Hepatocyte (in vitro differentiated cells): ENCODE measurements at regions not wholly inside any gene's neighbourhood (a gene's known extent, or its start where the extent isn't known, plus 50 kb on each side); places are given as distances from the start of the nearest gene placed in this dataset.

ENCODE experiments used
- DNase-seq: peaks from one replicate; pipeline ENCODE4 v3.0.0-alpha.2; 2016; ENCODE audit warnings: low spot score
- H2AFZ ChIP-seq: fragments of 200-600 bp; sonication (generic); 2 replicates; pipeline ENCODE4 v1.6.0; 2016; ENCODE audit warnings: antibody characterized with exemption, mild to moderate bottlenecking
- H3K27ac ChIP-seq: fragments of 200-600 bp; sonication (generic); 2 replicates; pipeline ENCODE4 v1.5.1; 2016; ENCODE audit warnings: mild to moderate bottlenecking
- H3K27me3 ChIP-seq: fragments of 200-600 bp; sonication (generic); 2 replicates; pipeline ENCODE4 v1.6.1; 2016
- H3K36me3 ChIP-seq: fragments of 200-600 bp; sonication (generic); replicated peaks from 2 replicates; pipeline ENCODE4 v1.5.1; 2016; ENCODE audit warnings: low read depth; ENCODE audit not compliant: insufficient read depth
- H3K4me1 ChIP-seq: fragments of 200-600 bp; sonication (generic); 2 replicates; pipeline ENCODE4 v1.5.1; 2016; ENCODE audit warnings: mild to moderate bottlenecking, moderate library complexity; ENCODE audit not compliant: insufficient read depth
- H3K4me2 ChIP-seq: fragments of 200-600 bp; sonication (generic); 2 replicates; pipeline ENCODE4 v1.6.0; 2016
- H3K4me3 ChIP-seq: fragments of 200-600 bp; sonication (generic); 2 replicates; pipeline ENCODE4 v1.5.1; 2016; ENCODE audit warnings: mild to moderate bottlenecking
- H3K79me2 ChIP-seq: fragments of 200-600 bp; sonication (generic); 2 replicates; pipeline ENCODE4 v1.6.0; 2017; ENCODE audit warnings: mild to moderate bottlenecking
- H3K9me2 ChIP-seq: fragments of 200-600 bp; sonication (generic); replicated peaks from 2 replicates; pipeline ENCODE4 v1.6.0; 2017; ENCODE audit warnings: mild to moderate bottlenecking; ENCODE audit not compliant: insufficient read depth
- H3K9me3 ChIP-seq: fragments of 200-600 bp; sonication (generic); 2 replicates; pipeline ENCODE4 v1.5.1; 2016; ENCODE audit warnings: low read depth, mild to moderate bottlenecking
- H4K20me1 ChIP-seq: fragments of 200-600 bp; sonication (generic); 2 replicates; pipeline ENCODE4 v1.6.0; 2016; ENCODE audit warnings: mild to moderate bottlenecking; ENCODE audit not compliant: insufficient read depth, poor library complexity, severe bottlenecking
- EZH2 ChIP-seq: fragments of 200-600 bp; sonication (generic); IDR thresholded peaks from 2 replicates; pipeline ENCODE4 v1.6.1; 2016; ENCODE audit warnings: antibody characterized with exemption, mild to moderate bottlenecking, borderline replicate concordance
- EZH2phosphoT487 ChIP-seq: fragments of 200-600 bp; sonication (generic); IDR thresholded peaks from one replicate; pipeline ENCODE4 v1.6.1; 2018; ENCODE audit warnings: antibody characterized with exemption, mild to moderate bottlenecking, low read depth, moderate library complexity; ENCODE audit not compliant: unreplicated experiment, severe bottlenecking
- WGBS: methylation state at CpG from one replicate; pipeline ENCODE4 v1.1.6; 2016; ENCODE audit warnings: low lambda C conversion rate; ENCODE audit errors: missing lambda C conversion rate; 5-methylcytosine and 5-hydroxymethylcytosine counted together
- TF ChIP-seq, protein P1 (sequence below): fragments of 200-600 bp; sonication (generic); IDR thresholded peaks from 2 replicates; pipeline ENCODE4 v1.5.1; 2016; ENCODE audit warnings: antibody characterized with exemption, mild to moderate bottlenecking; ENCODE audit not compliant: poor library complexity

DNA sequence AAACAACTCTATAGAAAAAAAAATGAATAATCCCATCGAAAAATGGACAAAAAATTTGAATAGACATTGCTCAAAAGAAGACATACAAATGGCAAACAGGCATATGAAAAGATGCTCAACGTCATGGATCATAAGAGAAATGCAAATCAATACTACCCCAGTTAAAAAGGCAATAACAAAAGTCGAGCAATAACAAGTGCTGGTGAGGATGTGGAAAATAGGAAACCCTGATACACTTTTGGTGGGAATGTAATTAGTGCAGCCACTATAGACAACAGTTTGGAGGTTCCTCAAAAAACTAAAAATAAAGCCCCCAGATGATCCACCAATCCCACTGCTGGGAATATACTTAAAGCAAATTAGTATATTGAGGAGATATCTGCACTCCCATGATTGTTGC, 701.5 kb downstream of the NUP35 start:
- Histone ChIP-seq H3K4me3 (no peak overlapping the region), H3K36me3 (no peaks in the 10 kb centered on the region), H3K9me3 (no peaks in the 10 kb centered on the region), H3K27ac (no peak overlapping the region), H4K20me1 (no peaks in the 10 kb centered on the region), H3K4me2 (no peak overlapping the region), H3K9me2 (no peaks in the 10 kb centered on the region), H3K27me3 (no peaks in the 10 kb centered on the region), H3K79me2 (no peaks in the 10 kb centered on the region), H2AFZ (no peak overlapping the region), H3K4me1 (no peaks in the 10 kb centered on the region)
- DNase-seq, result no peak
- WGBS, result 85% methylated on average over 3 of the region's 3 CpGs
- no peak for TF ChIP-seq EZH2
- TF ChIP-seq, protein P1, sequence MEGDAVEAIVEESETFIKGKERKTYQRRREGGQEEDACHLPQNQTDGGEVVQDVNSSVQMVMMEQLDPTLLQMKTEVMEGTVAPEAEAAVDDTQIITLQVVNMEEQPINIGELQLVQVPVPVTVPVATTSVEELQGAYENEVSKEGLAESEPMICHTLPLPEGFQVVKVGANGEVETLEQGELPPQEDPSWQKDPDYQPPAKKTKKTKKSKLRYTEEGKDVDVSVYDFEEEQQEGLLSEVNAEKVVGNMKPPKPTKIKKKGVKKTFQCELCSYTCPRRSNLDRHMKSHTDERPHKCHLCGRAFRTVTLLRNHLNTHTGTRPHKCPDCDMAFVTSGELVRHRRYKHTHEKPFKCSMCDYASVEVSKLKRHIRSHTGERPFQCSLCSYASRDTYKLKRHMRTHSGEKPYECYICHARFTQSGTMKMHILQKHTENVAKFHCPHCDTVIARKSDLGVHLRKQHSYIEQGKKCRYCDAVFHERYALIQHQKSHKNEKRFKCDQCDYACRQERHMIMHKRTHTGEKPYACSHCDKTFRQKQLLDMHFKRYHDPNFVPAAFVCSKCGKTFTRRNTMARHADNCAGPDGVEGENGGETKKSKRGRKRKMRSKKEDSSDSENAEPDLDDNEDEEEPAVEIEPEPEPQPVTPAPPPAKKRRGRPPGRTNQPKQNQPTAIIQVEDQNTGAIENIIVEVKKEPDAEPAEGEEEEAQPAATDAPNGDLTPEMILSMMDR, result no peak
- TF ChIP-seq EZH2phosphoT487, result no peak

DNA sequence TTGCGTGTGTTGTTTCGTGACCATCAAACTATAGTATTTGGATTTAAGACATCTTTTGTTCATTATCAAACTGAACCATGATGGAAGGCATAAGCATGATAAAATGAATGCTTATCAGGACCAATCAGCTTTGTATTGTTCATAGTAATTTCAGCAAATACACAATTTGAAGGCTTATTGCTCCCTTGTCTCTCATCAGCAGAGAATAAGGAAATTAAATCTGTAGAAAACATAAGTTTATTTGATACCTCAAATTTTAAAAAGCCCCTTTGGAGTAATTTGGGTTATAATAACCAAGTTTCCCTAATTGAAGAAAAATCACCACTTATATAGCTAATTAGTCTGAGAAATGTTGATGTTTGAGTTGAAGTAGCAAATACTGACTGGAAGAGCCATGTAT, 705.7 kb downstream of the NUP35 start:
- Histone ChIP-seq H3K4me2 (no peak overlapping the region), H3K36me3 (no peaks in the 10 kb centered on the region), H3K27me3 (no peaks in the 10 kb centered on the region), H3K79me2 (no peaks in the 10 kb centered on the region), H2AFZ (no peak overlapping the region), H3K4me3 (no peak overlapping the region), H4K20me1 (no peaks in the 10 kb centered on the region), H3K4me1 (no peaks in the 10 kb centered on the region), H3K9me2 (no peaks in the 10 kb centered on the region), H3K27ac (no peak overlapping the region), H3K9me3 (no peaks in the 10 kb centered on the region)
- WGBS, result 89% methylated on average over 2 of the region's 2 CpGs
- TF ChIP-seq, protein P1, result no peak
- TF ChIP-seq EZH2phosphoT487, result no peak
- TF ChIP-seq EZH2, result no peak
- DNase-seq, result no peak

DNA sequence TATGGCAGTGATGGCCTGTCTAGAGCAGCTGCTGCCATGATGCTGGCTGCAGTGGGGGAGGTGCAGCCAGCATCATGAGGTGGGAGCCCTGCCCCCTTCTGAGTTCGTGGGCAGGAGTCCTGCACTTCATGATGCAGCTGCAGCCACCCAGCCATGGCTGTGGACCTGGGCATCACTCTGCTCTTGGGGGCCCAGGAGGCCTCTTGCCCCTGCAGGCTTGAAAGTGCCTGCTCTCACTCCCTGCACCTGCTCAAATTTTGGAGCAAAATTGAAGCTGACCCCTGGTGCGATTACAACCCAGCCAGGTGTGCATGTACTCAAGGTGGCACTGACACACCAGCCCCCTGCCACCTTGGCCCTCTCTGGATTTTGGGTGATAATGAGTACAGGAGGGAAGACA, 712.9 kb downstream of the NUP35 start:
- no peak overlapping the region for H3K27ac ChIP-seq
- no peaks in the 10 kb centered on the region for H4K20me1 ChIP-seq
- H3K4me3 ChIP-seq, result no peak overlapping the region
- H3K79me2 ChIP-seq, result no peaks in the 10 kb centered on the region
- WGBS, result 68% methylated on average over 2 of the region's 2 CpGs
- H2AFZ ChIP-seq, result no peak overlapping the region
- H3K36me3 ChIP-seq, result no peaks in the 10 kb centered on the region
- TF ChIP-seq EZH2phosphoT487, result no peak
- TF ChIP-seq, protein P1, result no peak
- no peak for TF ChIP-seq EZH2
- H3K9me3 ChIP-seq, result no peaks in the 10 kb centered on the region
- DNase-seq, result no peak
- no peaks in the 10 kb centered on the region for H3K4me1 ChIP-seq
- no peaks in the 10 kb centered on the region for H3K27me3 ChIP-seq
- H3K9me2 ChIP-seq, result no peaks in the 10 kb centered on the region
- no peak overlapping the region for H3K4me2 ChIP-seq

DNA sequence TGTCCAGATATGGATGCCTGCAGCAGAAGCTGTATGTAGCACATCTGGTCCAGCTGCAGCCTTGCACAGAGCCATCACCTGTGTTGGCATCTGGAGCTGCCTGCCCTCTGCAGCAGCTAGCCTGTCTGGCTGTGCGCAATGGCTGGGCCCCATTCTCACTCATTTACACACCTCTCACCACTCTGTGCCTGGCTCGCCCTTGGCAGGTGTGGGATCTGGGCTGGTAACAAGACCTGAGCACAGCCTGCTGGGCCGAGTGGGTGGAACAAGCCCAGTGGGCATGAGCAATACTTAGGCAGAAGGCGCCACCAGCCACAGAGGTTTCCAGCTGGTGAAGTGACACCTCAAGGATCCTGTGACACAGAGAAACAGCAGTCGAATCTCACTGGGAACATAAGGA, 714.1 kb downstream of the NUP35 start:
- H3K36me3 ChIP-seq, result no peaks in the 10 kb centered on the region
- H4K20me1 ChIP-seq, result no peaks in the 10 kb centered on the region
- 92% methylated on average over 5 of the region's 5 CpGs for WGBS
- DNase-seq, result no peak
- H3K27me3 ChIP-seq, result no peaks in the 10 kb centered on the region
- no peak overlapping the region for H3K27ac ChIP-seq
- H3K9me3 ChIP-seq, result no peaks in the 10 kb centered on the region
- no peaks in the 10 kb centered on the region for H3K79me2 ChIP-seq
- H3K9me2 ChIP-seq, result no peaks in the 10 kb centered on the region
- TF ChIP-seq, protein P1, result no peak
- no peak for TF ChIP-seq EZH2phosphoT487
- H3K4me2 ChIP-seq, result no peak overlapping the region
- H3K4me1 ChIP-seq, result no peaks in the 10 kb centered on the region
- no peak overlapping the region for H2AFZ ChIP-seq
- no peak overlapping the region for H3K4me3 ChIP-seq
